Lung (tissue), 11 donors: ENCODE measurements at regions not wholly inside any gene's neighbourhood (a gene's known extent, or its start where the extent isn't known, plus 50 kb on each side); places are given as distances from the start of the nearest gene placed in this dataset.

ENCODE experiments used
- ATAC-seq: fragments of 200-7000 bp; cut with Tn5 transposase; one replicate; pipeline ENCODE4 v1.9.1; 2020; ENCODE audit warnings: moderate number of reproducible peaks; ENCODE audit not compliant: insufficient read depth, low FRiP score
- DNase-seq, 3 donors: peaks; one replicate each; pipeline ENCODE4 v3.0.0-alpha.2; 2013 to 2017
- H3K27ac ChIP-seq, 2 donors: one replicate each; pipeline ENCODE4 v1.5.1; 2013; ENCODE audit warnings: mild to moderate bottlenecking in 2 of 2, moderate library complexity in 2 of 2, control low read depth in 1 of 2, inconsistent platforms in 1 of 2, low read depth in 1 of 2, low read length in 1 of 2
- H3K27me3 ChIP-seq, 3 donors: one replicate each; pipeline ENCODE4 v1.5.1; 2013; ENCODE audit warnings: low read length in 2 of 3; ENCODE audit not compliant: control insufficient read depth in 3 of 3, insufficient read depth in 3 of 3
- H3K36me3 ChIP-seq, 4 donors: one replicate each; pipeline ENCODE4 v1.5.1; 2013; ENCODE audit warnings: low read length in 4 of 4, mild to moderate bottlenecking in 1 of 4, moderate library complexity in 1 of 4; ENCODE audit not compliant: control insufficient read depth in 4 of 4, insufficient read depth in 4 of 4
- H3K4me1 ChIP-seq, 5 donors: one replicate each; pipeline ENCODE4 v1.5.1; 2013; ENCODE audit warnings: low read length in 5 of 5, mild to moderate bottlenecking in 2 of 5, moderate library complexity in 1 of 5; ENCODE audit not compliant: control insufficient read depth in 5 of 5, insufficient read depth in 5 of 5
- H3K4me3 ChIP-seq: one replicate; pipeline ENCODE4 v1.5.1; 2013; ENCODE audit warnings: mild to moderate bottlenecking, control low read depth, moderate library complexity
- H3K9ac ChIP-seq, 2 donors: one replicate each; pipeline ENCODE4 v1.5.1; 2013; ENCODE audit warnings: low read length in 2 of 2, control low read depth in 1 of 2; ENCODE audit not compliant: insufficient read depth in 1 of 2
- H3K9me3 ChIP-seq, 4 donors: one replicate each; pipeline ENCODE4 v1.5.1; 2013; ENCODE audit warnings: low read length in 3 of 4, mild to moderate bottlenecking in 1 of 4, moderate library complexity in 1 of 4; ENCODE audit not compliant: control insufficient read depth in 4 of 4, insufficient read depth in 3 of 4
- CTCF ChIP-seq: IDR thresholded peaks from 2 replicates; pipeline ENCODE4 v1.5.1; 2012; ENCODE audit warnings: mild to moderate bottlenecking; ENCODE audit errors: control extremely low read depth, extremely low read depth
- WGBS, 2 donors: extraction: QIAGEN DNeasy Blood & Tissue Kit; methylation state at CpG; one replicate each; pipeline ENCODE4 v1.1.7; 2013; 5-methylcytosine and 5-hydroxymethylcytosine counted together
- donor health status: control.
- donor health status: control.
- donor health status: Bipolar disorder and iron deficiency.
- donor health status: healthy.
- donor health status: DM: yes; HTN: yes; CAD: no.

GRCh38 chr1:90396917-90397316 is 320.2 kb downstream of the BARHL2 start:
- Histone ChIP-seq H3K27ac (no peak overlapping the region), H3K27me3 (no peaks in the 10 kb centered on the region), H3K9me3 (no peaks in the 10 kb centered on the region), H3K36me3 (no peaks in the 10 kb centered on the region), H3K4me3 (no peak overlapping the region), H3K9ac (no peak overlapping the region), H3K4me1 (peaks cover 0 to 3% (median 0%) of the 10 kb centered on the region in 5 donors)
- ATAC-seq (no peak), DNase-seq (no peak)
- no peak for TF ChIP-seq CTCF
- 89 to 94% methylated on average over 3 of the region's 3 CpGs for WGBS, 2 donors

GRCh38 chr1:90394247-90394646 is 322.9 kb downstream of the BARHL2 start:
- Histone ChIP-seq H3K9me3 (no peaks in the 10 kb centered on the region), H3K27ac (no peak overlapping the region), H3K4me1 (no peaks in the 10 kb centered on the region), H3K27me3 (no peaks in the 10 kb centered on the region), H3K4me3 (no peak overlapping the region), H3K36me3 (no peaks in the 10 kb centered on the region), H3K9ac (no peak overlapping the region)
- peak; percentile 70 for ATAC-seq
- 41 to 51% methylated on average over 2 of the region's 2 CpGs for WGBS, 2 donors
- peak in 1 of 3 donors; percentile 25 for DNase-seq
- no peak for TF ChIP-seq CTCF

DNA sequence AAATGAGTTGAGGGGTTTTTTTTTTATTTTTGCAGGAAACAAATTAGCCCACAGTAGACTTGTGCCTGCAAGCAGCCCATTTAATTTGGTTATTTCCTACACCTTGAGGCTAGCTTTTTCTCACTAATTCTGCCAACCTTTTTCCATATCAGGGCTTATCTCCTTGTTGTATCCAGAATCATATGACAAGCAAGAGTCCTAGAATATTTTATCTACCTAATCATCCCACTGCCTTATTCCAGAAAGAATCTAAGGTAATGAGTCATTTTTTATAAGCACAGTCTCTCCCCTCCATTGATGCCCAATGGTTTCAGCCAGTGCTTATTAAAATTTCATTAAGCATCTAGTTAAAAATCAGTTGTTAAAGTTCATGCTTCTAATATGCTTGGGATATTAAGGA is 324.1 kb downstream of the BARHL2 start:
- no peak for ATAC-seq
- Histone ChIP-seq H3K27me3 (no peaks in the 10 kb centered on the region), H3K9me3 (no peaks in the 10 kb centered on the region), H3K4me3 (no peak overlapping the region), H3K36me3 (no peaks in the 10 kb centered on the region), H3K27ac (no peak overlapping the region), H3K4me1 (no peaks in the 10 kb centered on the region), H3K9ac (no peak overlapping the region)
- no peak for DNase-seq
- no peak for TF ChIP-seq CTCF

DNA sequence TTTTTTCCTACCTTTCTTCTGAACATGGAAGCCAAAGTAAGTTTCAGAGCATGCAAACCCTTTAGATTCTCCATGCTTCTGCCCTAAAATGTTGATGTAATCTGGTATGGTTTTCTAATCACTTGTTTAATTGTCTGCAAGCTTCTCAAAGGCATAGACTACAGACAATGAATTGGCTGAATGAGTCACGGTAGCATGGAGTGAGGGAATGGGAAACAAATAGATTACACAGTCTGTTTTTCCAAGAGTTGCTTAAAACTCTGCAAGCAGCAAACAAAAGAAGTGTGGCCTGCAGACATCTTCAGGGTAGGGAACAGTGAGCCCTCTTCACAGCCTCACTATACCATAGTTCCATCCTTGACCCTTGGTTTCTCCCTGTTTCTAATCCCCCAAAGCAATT is 326.0 kb downstream of the BARHL2 start:
- Histone ChIP-seq H3K36me3 (no peaks in the 10 kb centered on the region), H3K9ac (no peak overlapping the region), H3K4me1 (no peaks in the 10 kb centered on the region), H3K27me3 (no peaks in the 10 kb centered on the region), H3K4me3 (no peak overlapping the region), H3K9me3 (no peaks in the 10 kb centered on the region), H3K27ac (no peak overlapping the region)
- TF ChIP-seq CTCF = no peak
- DNase-seq = no peak
- ATAC-seq = no peak
- 86 to 92% methylated on average over 1 of the region's 1 CpG for WGBS, 2 donors
